Skeletal muscle cell (primary cell): ENCODE measurements at regions not wholly inside any gene's neighbourhood (a gene's known extent, or its start where the extent isn't known, plus 50 kb on each side); places are given as distances from the start of the nearest gene placed in this dataset.

Source experiments
- DNase-seq: peaks from one replicate; pipeline ENCODE4 v3.0.0-alpha.2; 2010; ENCODE audit warnings: low read depth
- H3K4me3 ChIP-seq: 2 replicates; pipeline ENCODE4 v1.5.1; 2011; ENCODE audit warnings: low read depth, mild to moderate bottlenecking, control low read depth, low read length, moderate library complexity

- H3K4me3 ChIP-seq, result no peak overlapping the region
- DNase-seq, result no peak
Observed at GRCh38 chr4:134028421-134028820, 173.2 kb downstream of the PABPC4L start.

- H3K4me3 ChIP-seq, result no peak overlapping the region
- DNase-seq, result peak; percentile 11
Observed at GRCh38 chr4:134027931-134028330, 173.7 kb downstream of the PABPC4L start.

GRCh38 chr4:134024251-134024650 lies 177.3 kb downstream of the PABPC4L start:
- no peak for DNase-seq
- H3K4me3 ChIP-seq, result no peak overlapping the region

- no peak for DNase-seq
- no peak overlapping the region for H3K4me3 ChIP-seq
Observed at GRCh38 chr4:134019657-134020056, 181.9 kb downstream of the PABPC4L start.

GRCh38 chr4:134018846-134019245 lies 182.7 kb downstream of the PABPC4L start:
- H3K4me3 ChIP-seq, result no peak overlapping the region
- no peak for DNase-seq

- no peak overlapping the region for H3K4me3 ChIP-seq
- no peak for DNase-seq
Observed at GRCh38 chr4:134001057-134001456, 200.5 kb downstream of the PABPC4L start.

- H3K4me3 ChIP-seq, result no peak overlapping the region
- DNase-seq, result no peak
Observed at GRCh38 chr4:133997436-133997835, 204.2 kb downstream of the PABPC4L start.

GRCh38 chr4:133996431-133997121 lies 205.0 kb downstream of the PABPC4L start:
- no peak for DNase-seq
- no peak overlapping the region for H3K4me3 ChIP-seq

GRCh38 chr4:133995243-133995960 lies 206.2 kb downstream of the PABPC4L start:
- DNase-seq, result no peak
- H3K4me3 ChIP-seq, result no peak overlapping the region

- DNase-seq, result no peak
- H3K4me3 ChIP-seq, result no peak overlapping the region
Observed at GRCh38 chr4:133982533-133983224, 218.9 kb downstream of the PABPC4L start.

- DNase-seq, result no peak
- H3K4me3 ChIP-seq, result no peak overlapping the region
Observed at GRCh38 chr4:133981327-133981726, 220.3 kb downstream of the PABPC4L start.

- H3K4me3 ChIP-seq, result no peak overlapping the region
- no peak for DNase-seq
Observed at GRCh38 chr4:133972586-133972985, 229.0 kb downstream of the PABPC4L start.

GRCh38 chr4:133969202-133969848 lies 232.3 kb downstream of the PABPC4L start:
- peak; percentile 6 for DNase-seq
- no peak overlapping the region for H3K4me3 ChIP-seq

GRCh38 chr4:133968174-133968573 lies 233.4 kb downstream of the PABPC4L start:
- no peak for DNase-seq
- no peak overlapping the region for H3K4me3 ChIP-seq

GRCh38 chr4:133960975-133961374 lies 240.6 kb downstream of the PABPC4L start:
- no peak for DNase-seq
- H3K4me3 ChIP-seq, result no peak overlapping the region

- no peak overlapping the region for H3K4me3 ChIP-seq
- no peak for DNase-seq
Observed at GRCh38 chr4:133943081-133943480, 258.5 kb downstream of the PABPC4L start.

GRCh38 chr4:133938061-133938460 lies 263.5 kb downstream of the PABPC4L start:
- H3K4me3 ChIP-seq, result no peak overlapping the region
- no peak for DNase-seq

GRCh38 chr4:133929531-133930239 lies 271.9 kb downstream of the PABPC4L start:
- H3K4me3 ChIP-seq, result no peak overlapping the region
- DNase-seq, result no peak
